Bronchial epithelial cell (primary cell): ENCODE measurements at regions not wholly inside any gene's neighbourhood (a gene's known extent, or its start where the extent isn't known, plus 50 kb on each side); places are given as distances from the start of the nearest gene placed in this dataset.

Experiments used
- DNase-seq: peaks from one replicate; pipeline ENCODE4 v3.0.0-alpha.2; 2010; ENCODE audit warnings: low read depth
- FAIRE-seq: peaks from 2 replicates; lab custom pipeline; 2011; peaks lifted over from hg19 to GRCh38; lab: Jason Lieb, UNC
- H3K27me3 ChIP-seq: 2 replicates; pipeline ENCODE4 v1.5.1; 2011; ENCODE audit warnings: low read length; ENCODE audit not compliant: control insufficient read depth, insufficient read depth
- H3K36me3 ChIP-seq: 2 replicates; pipeline ENCODE4 v1.5.1; 2011; ENCODE audit warnings: low read length; ENCODE audit not compliant: control insufficient read depth, insufficient read depth
- H3K4me3 ChIP-seq: 2 replicates; pipeline ENCODE4 v1.5.1; 2011; ENCODE audit warnings: mild to moderate bottlenecking, low read depth, low read length, control low read depth
- TF ChIP-seq, protein P1 (sequence below): IDR thresholded peaks from 2 replicates; pipeline ENCODE4 v1.5.1; 2011; ENCODE audit warnings: mild to moderate bottlenecking, moderate library complexity, low read length, control low read depth, inconsistent platforms; ENCODE audit not compliant: insufficient read depth, severe bottlenecking

DNA sequence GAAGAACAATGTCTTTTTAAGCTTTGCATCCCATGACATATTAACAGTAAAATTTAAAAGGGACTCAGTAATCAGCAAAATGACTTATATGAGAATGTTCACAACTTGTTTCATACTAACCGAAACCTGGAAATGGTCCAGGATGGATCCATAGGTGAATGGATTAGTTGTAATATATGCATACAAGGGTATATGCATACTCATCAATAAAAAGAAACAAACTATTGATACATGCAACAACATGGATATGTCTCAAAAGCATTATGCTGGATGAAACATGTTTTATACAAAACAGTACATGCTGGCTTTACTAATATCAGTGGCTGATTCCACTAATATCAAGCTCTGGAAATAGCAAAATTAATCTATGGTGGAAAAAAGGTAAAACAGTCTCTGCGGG lies 108.5 kb upstream of the HIVEP1 start:
- H3K36me3 ChIP-seq = no peaks in the 10 kb centered on the region
- DNase-seq = no peak
- no peak overlapping the region for H3K4me3 ChIP-seq
- FAIRE-seq = no peak
- no peaks in the 10 kb centered on the region for H3K27me3 ChIP-seq
- TF ChIP-seq, protein P1, sequence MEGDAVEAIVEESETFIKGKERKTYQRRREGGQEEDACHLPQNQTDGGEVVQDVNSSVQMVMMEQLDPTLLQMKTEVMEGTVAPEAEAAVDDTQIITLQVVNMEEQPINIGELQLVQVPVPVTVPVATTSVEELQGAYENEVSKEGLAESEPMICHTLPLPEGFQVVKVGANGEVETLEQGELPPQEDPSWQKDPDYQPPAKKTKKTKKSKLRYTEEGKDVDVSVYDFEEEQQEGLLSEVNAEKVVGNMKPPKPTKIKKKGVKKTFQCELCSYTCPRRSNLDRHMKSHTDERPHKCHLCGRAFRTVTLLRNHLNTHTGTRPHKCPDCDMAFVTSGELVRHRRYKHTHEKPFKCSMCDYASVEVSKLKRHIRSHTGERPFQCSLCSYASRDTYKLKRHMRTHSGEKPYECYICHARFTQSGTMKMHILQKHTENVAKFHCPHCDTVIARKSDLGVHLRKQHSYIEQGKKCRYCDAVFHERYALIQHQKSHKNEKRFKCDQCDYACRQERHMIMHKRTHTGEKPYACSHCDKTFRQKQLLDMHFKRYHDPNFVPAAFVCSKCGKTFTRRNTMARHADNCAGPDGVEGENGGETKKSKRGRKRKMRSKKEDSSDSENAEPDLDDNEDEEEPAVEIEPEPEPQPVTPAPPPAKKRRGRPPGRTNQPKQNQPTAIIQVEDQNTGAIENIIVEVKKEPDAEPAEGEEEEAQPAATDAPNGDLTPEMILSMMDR = no peak

DNA sequence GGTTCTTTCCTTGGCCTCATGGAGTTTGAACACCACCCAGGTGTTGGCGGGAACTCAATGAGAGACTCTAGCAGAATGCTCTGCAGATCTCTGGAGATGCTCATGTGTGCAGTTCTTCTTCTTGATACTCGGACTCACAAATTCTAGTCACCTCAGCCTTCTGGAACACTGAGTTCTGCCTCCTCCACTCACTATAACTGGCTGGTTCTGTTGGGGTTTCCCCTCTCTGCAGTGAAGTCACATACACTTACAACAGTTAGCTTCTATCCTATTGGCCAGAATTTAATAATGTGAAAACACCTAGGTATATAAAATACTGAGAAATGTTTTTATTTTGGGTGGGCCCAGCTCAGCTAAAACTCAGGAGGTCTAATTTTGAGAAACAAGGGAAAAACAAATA lies 109.6 kb upstream of the HIVEP1 start:
- Histone ChIP-seq H3K36me3 (no peaks in the 10 kb centered on the region), H3K27me3 (no peaks in the 10 kb centered on the region), H3K4me3 (no peak overlapping the region)
- TF ChIP-seq, protein P1 = no peak
- FAIRE-seq = no peak
- no peak for DNase-seq

DNA sequence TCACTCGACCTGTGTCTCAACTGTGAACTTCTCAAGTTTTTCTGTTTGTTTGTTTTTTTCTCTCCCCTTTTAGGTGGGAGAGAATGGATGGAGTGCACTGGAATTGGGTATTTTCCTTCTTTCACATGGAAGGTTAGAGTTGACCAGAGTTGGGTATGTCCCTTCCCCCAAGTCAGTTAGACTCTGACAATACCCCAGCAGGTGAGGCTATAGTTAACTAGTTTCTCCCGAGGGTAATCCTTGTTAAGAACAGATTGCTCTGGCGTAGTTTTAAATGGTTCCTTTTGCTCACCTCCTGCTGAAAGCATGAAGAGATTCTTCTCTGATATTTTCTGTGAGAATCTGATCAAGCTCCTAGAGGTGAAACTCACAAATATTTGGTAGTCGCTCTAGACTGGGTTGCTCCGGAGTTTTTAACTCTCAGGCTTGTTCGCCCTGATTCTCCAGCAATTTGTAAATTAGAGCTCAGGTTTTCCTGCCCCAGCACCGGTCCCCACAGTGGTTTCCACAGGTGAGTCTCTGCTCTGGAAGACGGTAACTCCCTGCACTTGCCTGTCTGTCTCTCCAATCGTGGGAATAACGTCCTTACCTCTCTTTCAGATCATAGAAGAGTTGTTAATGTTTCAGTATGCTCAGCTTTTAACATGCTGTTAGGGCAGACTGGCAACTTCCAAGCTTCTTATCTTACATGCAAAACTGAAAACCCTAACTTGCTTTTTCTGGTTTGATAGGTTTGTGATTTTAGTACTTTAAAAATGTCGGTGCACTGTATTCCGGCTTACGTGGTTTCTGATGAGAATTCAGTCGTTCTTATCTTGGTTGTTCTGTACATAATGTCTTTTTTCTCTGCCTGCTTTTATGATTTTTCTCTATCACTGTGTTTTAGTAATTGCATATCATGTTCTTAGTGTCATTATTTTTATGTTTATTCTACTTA lies 111.2 kb upstream of the HIVEP1 start:
- TF ChIP-seq, protein P1 = no peak
- no peak for FAIRE-seq

DNA sequence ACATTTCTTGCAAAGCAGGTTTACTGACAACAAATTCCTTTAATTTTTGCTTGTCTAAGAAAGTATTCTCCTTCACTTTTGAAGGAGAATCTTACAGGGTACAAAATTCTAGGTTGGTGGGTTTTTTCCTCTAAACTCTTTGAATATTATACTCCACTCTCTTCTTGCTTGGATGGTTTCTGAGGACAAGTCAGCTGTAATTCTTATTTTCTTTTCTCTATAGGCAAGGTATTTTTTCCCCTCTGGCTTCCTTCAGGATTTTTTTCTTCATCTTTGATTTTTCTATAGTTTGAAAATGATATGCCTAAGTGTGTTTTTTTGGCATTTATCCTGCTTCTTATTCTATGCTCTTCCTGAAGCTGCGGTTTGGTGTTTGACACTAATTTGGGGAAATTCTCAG lies 112.5 kb upstream of the HIVEP1 start:
- no peaks in the 10 kb centered on the region for H3K36me3 ChIP-seq
- no peak for FAIRE-seq
- TF ChIP-seq, protein P1 = no peak
- H3K4me3 ChIP-seq = no peak overlapping the region
- no peak for DNase-seq
- no peaks in the 10 kb centered on the region for H3K27me3 ChIP-seq

More for the DNA sequence above, 111.2 kb upstream of the HIVEP1 start:
- Histone ChIP-seq H3K27me3 (no peaks in the 10 kb centered on the region), H3K4me3 (no peak overlapping the region), H3K36me3 (no peaks in the 10 kb centered on the region)
- DNase-seq = no peak

DNA sequence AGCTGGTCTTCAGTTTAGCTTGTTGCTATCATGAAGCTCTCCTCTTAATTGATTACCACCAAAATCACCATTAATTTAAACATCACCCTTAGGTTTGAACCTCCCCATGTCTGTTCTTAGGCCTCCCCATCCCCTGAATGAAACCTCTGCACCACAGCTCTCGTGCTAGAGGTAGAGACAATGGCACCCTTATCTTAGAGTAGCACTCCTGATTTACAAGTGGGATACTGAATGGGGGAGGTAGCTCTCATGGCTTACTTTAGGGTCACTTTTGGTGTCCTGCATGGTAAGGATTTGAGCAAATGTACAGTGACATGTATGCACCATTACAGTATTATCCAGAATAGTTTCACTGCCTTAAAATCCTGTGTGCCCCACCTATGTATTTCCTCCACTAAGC lies 115.6 kb upstream of the ADTRP start:
- no peak overlapping the region for H3K4me3 ChIP-seq
- no peak for DNase-seq
- TF ChIP-seq, protein P1 = no peak
- H3K36me3 ChIP-seq = no peaks in the 10 kb centered on the region
- FAIRE-seq = no peak
- no peaks in the 10 kb centered on the region for H3K27me3 ChIP-seq

DNA sequence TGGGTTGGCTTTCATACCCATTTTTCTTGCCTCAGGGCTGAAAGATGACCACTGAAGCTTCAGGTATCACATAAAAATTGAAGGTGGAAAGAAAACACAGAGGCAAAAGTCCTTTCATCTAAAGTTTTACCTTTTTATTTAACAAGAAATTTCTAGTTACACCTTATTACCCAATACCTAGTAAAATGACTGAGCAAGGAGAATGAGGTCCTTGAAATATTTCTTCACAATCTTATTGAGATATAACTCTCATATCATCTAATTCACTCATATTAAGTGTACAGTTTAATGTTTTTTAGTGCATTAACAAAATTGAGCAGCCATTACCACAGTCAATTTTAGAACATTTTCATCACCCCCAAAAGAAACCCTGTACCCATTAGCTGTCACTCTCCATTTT lies 112.9 kb upstream of the ADTRP start:
- FAIRE-seq (no peak), DNase-seq (no peak)
- TF ChIP-seq, protein P1 = no peak
- H3K36me3 ChIP-seq = no peaks in the 10 kb centered on the region
- no peaks in the 10 kb centered on the region for H3K27me3 ChIP-seq
- no peak overlapping the region for H3K4me3 ChIP-seq
